Activated naive CD4-positive, alpha-beta T cell treated with Interleukin-2 at 50 U/mL for 16 hours (primary cell): ENCODE measurements at regions not wholly inside any gene's neighbourhood (a gene's known extent, or its start where the extent isn't known, plus 50 kb on each side); places are given as distances from the start of the nearest gene placed in this dataset.

Experiments
- DNase-seq: peaks from one replicate; pipeline ENCODE4 v3.0.0-alpha.2; 2020

GRCh38 chr16:80171199-80171598, 369.6 kb upstream of the DYNLRB2 start:
- DNase-seq = no peak

GRCh38 chr16:80167657-80168390, 373.0 kb upstream of the DYNLRB2 start:
- DNase-seq = no peak

- no peak for DNase-seq
These were observed 374.7 kb upstream of the DYNLRB2 start for GRCh38 chr16:80166082-80166481.

GRCh38 chr16:80164966-80165550, 375.7 kb upstream of the DYNLRB2 start:
- DNase-seq = no peak

GRCh38 chr16:80163339-80163738, 377.5 kb upstream of the DYNLRB2 start:
- no peak for DNase-seq

GRCh38 chr16:80161799-80162739, 378.7 kb upstream of the DYNLRB2 start:
- no peak for DNase-seq

- no peak for DNase-seq
These were observed 382.0 kb upstream of the DYNLRB2 start for GRCh38 chr16:80158766-80159165.

GRCh38 chr16:80151722-80152111, 389.1 kb upstream of the DYNLRB2 start:
- DNase-seq = no peak

- no peak for DNase-seq
These were observed 389.6 kb upstream of the DYNLRB2 start for GRCh38 chr16:80150978-80151721.

GRCh38 chr16:80148826-80149225, 392.0 kb upstream of the DYNLRB2 start:
- no peak for DNase-seq

- no peak for DNase-seq
These were observed 393.7 kb upstream of the DYNLRB2 start for GRCh38 chr16:80147026-80147655.

- DNase-seq = no peak
These were observed 396.6 kb upstream of the DYNLRB2 start for GRCh38 chr16:80144191-80144590.

GRCh38 chr16:80142940-80143339, 397.9 kb upstream of the DYNLRB2 start:
- no peak for DNase-seq

- no peak for DNase-seq
These were observed 398.5 kb upstream of the DYNLRB2 start for GRCh38 chr16:80142281-80142680.

GRCh38 chr16:80129791-80130190, 411.0 kb upstream of the DYNLRB2 start:
- DNase-seq = no peak

- no peak for DNase-seq
These were observed 415.1 kb upstream of the DYNLRB2 start for GRCh38 chr16:80125677-80126076.

- DNase-seq = no peak
These were observed 417.6 kb upstream of the DYNLRB2 start for GRCh38 chr16:80123189-80123588.

- no peak for DNase-seq
These were observed 418.7 kb upstream of the DYNLRB2 start for GRCh38 chr16:80122115-80122514.

GRCh38 chr16:80121522-80121909, 419.3 kb upstream of the DYNLRB2 start:
- DNase-seq = no peak

- no peak for DNase-seq
These were observed 419.8 kb upstream of the DYNLRB2 start for GRCh38 chr16:80120899-80121521.

GRCh38 chr16:80117556-80118130, 423.1 kb upstream of the DYNLRB2 start:
- no peak for DNase-seq

GRCh38 chr16:80116711-80117110, 424.1 kb upstream of the DYNLRB2 start:
- DNase-seq = no peak
